ENCODE measurements at regions not wholly inside any gene's neighbourhood (a gene's known extent, or its start where the extent isn't known, plus 50 kb on each side); places are given as distances from the start of the nearest gene placed in this dataset.

DNA sequence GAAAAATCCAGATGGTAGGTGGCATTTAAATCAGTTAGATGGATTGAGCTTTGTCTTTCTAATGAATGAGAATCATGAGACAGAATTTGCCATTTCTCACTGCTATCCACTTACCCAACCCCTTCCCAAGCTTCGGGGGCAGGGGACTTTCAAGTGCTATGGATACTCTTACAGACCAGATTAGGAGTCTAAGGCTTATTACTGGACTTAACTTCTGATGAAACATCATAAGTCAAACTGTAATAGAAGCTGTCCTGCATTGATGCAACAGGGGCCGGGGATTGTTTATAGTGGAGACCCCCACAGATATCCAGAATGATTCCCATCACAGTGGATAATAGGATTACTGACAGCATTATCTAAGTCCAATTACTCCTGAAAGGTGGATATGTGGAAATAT is 267.0 kb downstream of the NUF2 start:
- no peak overlapping the region for H3K9ac ChIP-seq (ENCODE audit: low read length)
- H3K4me2 ChIP-seq (ENCODE audit: low read length), result no peak overlapping the region
- DNase-seq (ENCODE audit: low read depth, low spot score) (no peak), ATAC-seq (no peak)
- H3K36me3 ChIP-seq (ENCODE audit: control insufficient read depth in 1 of 2, insufficient read depth in 2 of 2, low read length in 2 of 2), result no peaks in the 10 kb centered on the region
- POLR2A ChIA-PET, result no interaction called here
- BruUV-seq (replicated peaks), result no TSS peak
- no peak overlapping the region for H3K4me3 ChIP-seq (replicated peaks in 1 of 2; ENCODE audit: low read depth in 1 of 2, low read length in 2 of 2)
- H3K9me3 ChIP-seq (ENCODE audit: control insufficient read depth in 1 of 2, insufficient read depth in 1 of 2, low read depth in 1 of 2, low read length in 2 of 2), result no peaks in the 10 kb centered on the region
- H3K27ac ChIP-seq (ENCODE audit: low read depth, low read length), result no peak overlapping the region
- intact Hi-C loops (cut with micrococcal nuclease), result no loop called here
- no peaks in the 10 kb centered on the region for H4K20me1 ChIP-seq (ENCODE audit: insufficient read depth)
- TF ChIP-seq CBX3 (IDR thresholded peaks at IDR 0.05; ENCODE audit: low read depth), result no peak
- TF ChIP-seq, protein P1, sequence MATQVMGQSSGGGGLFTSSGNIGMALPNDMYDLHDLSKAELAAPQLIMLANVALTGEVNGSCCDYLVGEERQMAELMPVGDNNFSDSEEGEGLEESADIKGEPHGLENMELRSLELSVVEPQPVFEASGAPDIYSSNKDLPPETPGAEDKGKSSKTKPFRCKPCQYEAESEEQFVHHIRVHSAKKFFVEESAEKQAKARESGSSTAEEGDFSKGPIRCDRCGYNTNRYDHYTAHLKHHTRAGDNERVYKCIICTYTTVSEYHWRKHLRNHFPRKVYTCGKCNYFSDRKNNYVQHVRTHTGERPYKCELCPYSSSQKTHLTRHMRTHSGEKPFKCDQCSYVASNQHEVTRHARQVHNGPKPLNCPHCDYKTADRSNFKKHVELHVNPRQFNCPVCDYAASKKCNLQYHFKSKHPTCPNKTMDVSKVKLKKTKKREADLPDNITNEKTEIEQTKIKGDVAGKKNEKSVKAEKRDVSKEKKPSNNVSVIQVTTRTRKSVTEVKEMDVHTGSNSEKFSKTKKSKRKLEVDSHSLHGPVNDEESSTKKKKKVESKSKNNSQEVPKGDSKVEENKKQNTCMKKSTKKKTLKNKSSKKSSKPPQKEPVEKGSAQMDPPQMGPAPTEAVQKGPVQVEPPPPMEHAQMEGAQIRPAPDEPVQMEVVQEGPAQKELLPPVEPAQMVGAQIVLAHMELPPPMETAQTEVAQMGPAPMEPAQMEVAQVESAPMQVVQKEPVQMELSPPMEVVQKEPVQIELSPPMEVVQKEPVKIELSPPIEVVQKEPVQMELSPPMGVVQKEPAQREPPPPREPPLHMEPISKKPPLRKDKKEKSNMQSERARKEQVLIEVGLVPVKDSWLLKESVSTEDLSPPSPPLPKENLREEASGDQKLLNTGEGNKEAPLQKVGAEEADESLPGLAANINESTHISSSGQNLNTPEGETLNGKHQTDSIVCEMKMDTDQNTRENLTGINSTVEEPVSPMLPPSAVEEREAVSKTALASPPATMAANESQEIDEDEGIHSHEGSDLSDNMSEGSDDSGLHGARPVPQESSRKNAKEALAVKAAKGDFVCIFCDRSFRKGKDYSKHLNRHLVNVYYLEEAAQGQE (IDR thresholded peaks at IDR 0.05; ENCODE audit: low read depth), result no peak
- TF ChIP-seq MAX (IDR thresholded peaks at IDR 0.05), result no peak
- no peak for TF ChIP-seq POLR2AphosphoS5 (IDR thresholded peaks at IDR 0.05; ENCODE audit: low read depth, low read length)
- no peak for TF ChIP-seq JUND (IDR thresholded peaks at IDR 0.05)
- TF ChIP-seq YY1 (IDR thresholded peaks at IDR 0.05; ENCODE audit: extremely low read depth, insufficient replicate concordance, low read depth, low read length), result no peak
- no peak for TF ChIP-seq CEBPB (IDR thresholded peaks at IDR 0.05; ENCODE audit: low read depth)
- no peak for TF ChIP-seq EGR1 (IDR thresholded peaks at IDR 0.05; ENCODE audit: low read depth)
- TF ChIP-seq RAD21 (IDR thresholded peaks at IDR 0.05; ENCODE audit: low read depth), result no peak
- no peak for TF ChIP-seq FOSL1 (IDR thresholded peaks at IDR 0.05; ENCODE audit: low read depth)
- no peak for TF ChIP-seq EZH2phosphoT487 (IDR thresholded peaks at IDR 0.05; ENCODE audit: borderline replicate concordance)
- no peak for TF ChIP-seq EZH2 (IDR thresholded peaks at IDR 0.05)
- no peak for TF ChIP-seq CTCF (IDR thresholded peaks at IDR 0.05 in 2 of 3, conservative IDR thresholded peaks at IDR 0.05 in 1 of 3; ENCODE audit: borderline replicate concordance in 1 of 3, insufficient read depth in 1 of 3, low read depth in 2 of 3, low read length in 2 of 3)
- TF ChIP-seq SIN3A (IDR thresholded peaks at IDR 0.05; ENCODE audit: low read depth), result no peak
- no peak for TF ChIP-seq ZBTB33 (IDR thresholded peaks at IDR 0.05; ENCODE audit: extremely low read depth, insufficient replicate concordance, low read length)
- TF ChIP-seq POLR2A (IDR thresholded peaks at IDR 0.05; ENCODE audit: borderline replicate concordance, extremely low read depth, insufficient read depth, insufficient read length), result no peak
- no peak for TF ChIP-seq ZFX (IDR thresholded peaks at IDR 0.05)
- TF ChIP-seq, protein P2, sequence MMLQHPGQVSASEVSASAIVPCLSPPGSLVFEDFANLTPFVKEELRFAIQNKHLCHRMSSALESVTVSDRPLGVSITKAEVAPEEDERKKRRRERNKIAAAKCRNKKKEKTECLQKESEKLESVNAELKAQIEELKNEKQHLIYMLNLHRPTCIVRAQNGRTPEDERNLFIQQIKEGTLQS (IDR thresholded peaks at IDR 0.05), result no peak
- no peak for TF ChIP-seq SRF (IDR thresholded peaks at IDR 0.05; ENCODE audit: low read depth)
- no peaks in the 10 kb centered on the region for H3K79me2 ChIP-seq (ENCODE audit: insufficient read depth, low read length)
- RAD21 ChIA-PET (ENCODE audit: low non-redundant PET in 1 of 2, low total read pairs in 2 of 2, uncharacterized antibody in 2 of 2, unreplicated experiment in 2 of 2), result no interaction called here
- H3K27me3 ChIP-seq (ENCODE audit: insufficient read depth, low read length), result no peaks in the 10 kb centered on the region
- CTCF ChIA-PET, result no interaction called here
- no peak overlapping the region for H2AFZ ChIP-seq (ENCODE audit: low read depth, low read length, poor library complexity, severe bottlenecking)
- no peaks in the 10 kb centered on the region for H3K4me1 ChIP-seq (ENCODE audit: control insufficient read depth in 1 of 2, insufficient read depth in 2 of 2, low read length in 2 of 2)
- H3K9me2 ChIP-seq (ENCODE audit: insufficient read depth), result no peaks in the 10 kb centered on the region

All from HCT116 (cell line).